Right lobe of liver (tissue), 4 donors: ENCODE measurements at regions not wholly inside any gene's neighbourhood (a gene's known extent, or its start where the extent isn't known, plus 50 kb on each side); places are given as distances from the start of the nearest gene placed in this dataset.

Experiments used
- POLR2A ChIP-seq: fragments of 450-650 bp; IDR thresholded peaks from one replicate; pipeline ENCODE4 v1.6.1; 2017; ENCODE audit warnings: antibody characterized with exemption, mild to moderate bottlenecking
- TF ChIP-seq, protein P1 (sequence below), 4 donors: fragments of 200-600 bp in 3 of 4; fragments of 450-650 bp in 1 of 4; IDR thresholded peaks; one replicate each; pipeline versions ENCODE4 v1.5.1 to v1.8.0; 2016 to 2022; ENCODE audit warnings: antibody characterized with exemption in 4 of 4, mild to moderate bottlenecking in 2 of 4
- donor health status: DM: no; HTN: no; CAD: no.
- donor health status: DM: no; HTN: no; CAD: no.
- donor health status: DM: no; HTN: yes; CAD: no.

DNA sequence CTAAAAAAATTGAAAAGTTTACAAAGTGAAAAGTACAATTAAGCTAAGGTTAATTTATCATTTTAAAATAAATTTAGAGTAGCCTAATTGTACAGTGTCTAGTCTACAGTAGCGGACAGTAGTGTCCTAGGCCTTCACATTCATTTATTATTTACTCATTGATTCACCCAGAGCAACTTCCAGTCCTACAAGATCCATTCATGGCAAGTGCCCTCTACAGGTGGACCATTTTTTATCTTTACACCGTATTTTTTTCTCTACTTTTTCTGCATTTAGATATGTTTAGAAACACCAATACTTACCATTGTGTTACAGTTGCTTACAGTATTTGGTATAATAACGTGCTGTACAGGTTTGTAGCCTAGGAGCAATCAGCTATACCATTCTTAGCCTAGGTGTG lies 84.1 kb downstream of the TSN start:
- TF ChIP-seq, protein P1, sequence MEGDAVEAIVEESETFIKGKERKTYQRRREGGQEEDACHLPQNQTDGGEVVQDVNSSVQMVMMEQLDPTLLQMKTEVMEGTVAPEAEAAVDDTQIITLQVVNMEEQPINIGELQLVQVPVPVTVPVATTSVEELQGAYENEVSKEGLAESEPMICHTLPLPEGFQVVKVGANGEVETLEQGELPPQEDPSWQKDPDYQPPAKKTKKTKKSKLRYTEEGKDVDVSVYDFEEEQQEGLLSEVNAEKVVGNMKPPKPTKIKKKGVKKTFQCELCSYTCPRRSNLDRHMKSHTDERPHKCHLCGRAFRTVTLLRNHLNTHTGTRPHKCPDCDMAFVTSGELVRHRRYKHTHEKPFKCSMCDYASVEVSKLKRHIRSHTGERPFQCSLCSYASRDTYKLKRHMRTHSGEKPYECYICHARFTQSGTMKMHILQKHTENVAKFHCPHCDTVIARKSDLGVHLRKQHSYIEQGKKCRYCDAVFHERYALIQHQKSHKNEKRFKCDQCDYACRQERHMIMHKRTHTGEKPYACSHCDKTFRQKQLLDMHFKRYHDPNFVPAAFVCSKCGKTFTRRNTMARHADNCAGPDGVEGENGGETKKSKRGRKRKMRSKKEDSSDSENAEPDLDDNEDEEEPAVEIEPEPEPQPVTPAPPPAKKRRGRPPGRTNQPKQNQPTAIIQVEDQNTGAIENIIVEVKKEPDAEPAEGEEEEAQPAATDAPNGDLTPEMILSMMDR (IDR thresholded peaks at IDR 0.05), result no peak
- no peak for TF ChIP-seq POLR2A
